HG02763 (cell line): ENCODE measurements at regions not wholly inside any gene's neighbourhood (a gene's known extent, or its start where the extent isn't known, plus 50 kb on each side); places are given as distances from the start of the nearest gene placed in this dataset.

Source experiments
- ATAC-seq: cut with Tn5 transposase; IDR thresholded peaks from one replicate; pipeline ENCODE4 v1.9.1; 2021; ENCODE audit warnings: mild to moderate bottlenecking, moderate library complexity; ENCODE audit not compliant: unreplicated experiment

DNA sequence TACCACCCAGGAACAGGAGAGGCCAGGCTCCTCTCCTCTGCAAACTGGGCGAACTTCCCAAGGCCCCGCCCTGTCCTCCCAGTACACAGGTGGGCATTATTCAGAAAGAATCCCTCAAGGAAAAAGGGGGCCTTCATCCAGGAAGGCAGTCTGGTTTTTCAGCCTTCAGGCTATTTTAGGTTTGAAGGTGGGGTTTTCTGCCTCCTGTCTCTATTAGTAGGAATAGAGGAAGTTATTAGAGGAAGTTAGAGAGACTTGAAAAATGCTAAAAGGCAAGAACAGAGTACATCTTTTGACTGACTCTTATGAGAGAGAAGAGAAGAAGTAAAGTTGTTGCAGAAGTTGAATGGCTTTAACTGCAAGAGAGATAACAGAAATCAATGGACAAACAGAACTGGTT is 250.9 kb upstream of the SORCS1 start:
- no peak for ATAC-seq

DNA sequence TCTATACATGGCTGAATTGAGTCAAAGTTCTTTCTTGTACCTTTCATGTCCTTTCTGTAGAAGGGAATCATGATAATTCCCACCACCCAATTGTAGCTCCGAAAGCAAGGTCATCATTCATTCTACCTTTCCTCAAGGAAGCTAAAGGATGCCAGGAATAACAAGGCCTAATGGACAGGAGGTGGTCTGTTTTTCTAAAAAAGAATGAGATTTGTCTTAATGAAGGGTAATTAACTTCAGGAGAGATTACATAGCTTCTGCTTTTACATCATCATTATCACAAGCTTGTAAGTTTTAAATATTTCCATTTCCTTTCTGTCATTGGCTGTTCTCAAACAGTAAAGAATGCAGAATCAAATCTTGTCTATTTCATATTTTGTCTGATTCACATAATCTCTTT is 249.5 kb upstream of the SORCS1 start:
- ATAC-seq: no peak

DNA sequence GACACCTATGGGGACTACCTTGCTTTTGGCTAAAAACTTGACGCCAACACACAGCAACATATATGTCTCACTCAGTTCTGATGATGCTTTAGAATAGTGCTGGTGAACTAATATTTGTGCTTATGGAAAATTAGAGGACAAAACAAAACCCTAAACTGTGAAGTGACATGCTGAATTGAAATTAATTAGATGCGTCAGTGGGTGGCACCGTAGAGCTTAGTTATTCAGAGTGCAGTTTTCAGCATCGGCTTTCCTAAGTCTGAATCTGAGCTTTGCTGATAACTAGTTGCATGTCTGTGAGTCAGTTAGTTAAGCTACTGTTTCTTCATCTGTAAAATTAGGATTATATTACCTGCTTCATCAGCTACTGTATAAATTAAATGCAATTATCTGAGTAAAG is 245.0 kb upstream of the SORCS1 start:
- ATAC-seq: no peak

DNA sequence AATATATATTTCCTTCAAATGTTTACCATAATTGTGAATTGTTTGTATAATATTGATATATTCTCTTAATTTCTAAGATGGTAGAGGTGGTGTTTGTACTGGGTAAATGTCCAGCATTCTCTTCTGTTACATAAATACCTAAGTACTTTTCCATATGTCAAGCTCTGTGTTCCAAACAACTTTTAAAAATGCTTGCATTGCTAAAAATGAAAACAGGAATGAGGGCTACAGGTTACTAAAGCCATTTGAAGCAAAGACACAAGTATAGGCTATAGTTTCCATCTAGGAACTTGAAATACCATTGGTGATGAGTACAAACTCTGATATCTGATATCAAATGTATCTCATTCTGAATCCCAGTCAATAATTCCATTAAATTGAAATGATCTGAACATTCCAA is 233.6 kb upstream of the SORCS1 start:
- no peak for ATAC-seq

DNA sequence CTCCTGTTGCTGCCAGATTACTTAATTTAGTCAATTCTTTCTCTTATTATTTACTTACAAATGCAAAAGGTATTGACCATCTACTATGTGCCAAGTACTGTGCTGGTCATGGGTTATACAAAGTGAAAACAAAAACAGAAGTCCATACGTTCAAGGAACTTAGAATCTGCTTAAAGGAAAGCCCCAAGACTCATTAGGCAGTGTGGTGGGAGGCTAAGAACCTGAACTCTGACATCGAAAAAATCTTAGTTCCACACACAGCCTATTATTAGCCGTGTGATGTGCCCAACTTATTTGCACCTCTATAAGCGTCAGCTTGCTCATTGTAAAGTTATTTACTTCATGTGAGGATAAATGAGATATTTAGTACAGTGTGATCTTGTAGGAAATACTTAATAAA is 227.4 kb upstream of the SORCS1 start:
- no peak for ATAC-seq

DNA sequence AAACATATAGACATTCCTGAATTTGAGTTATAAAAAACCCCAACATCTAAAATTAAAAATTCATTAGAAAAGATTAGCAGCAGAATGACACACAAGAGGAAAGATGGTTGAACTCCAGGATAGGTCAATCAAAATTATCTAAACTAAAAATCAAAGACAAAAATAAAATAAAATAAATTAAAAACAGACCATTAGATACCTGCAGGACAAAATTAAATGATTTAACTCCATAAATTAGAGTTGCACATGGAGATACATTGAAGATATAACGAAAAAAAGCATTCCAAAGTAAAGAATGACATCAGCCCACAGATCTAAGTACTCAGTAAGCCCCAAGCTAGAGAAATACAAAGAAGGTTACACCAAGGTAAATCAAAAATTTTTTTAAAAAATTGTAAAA is 226.1 kb upstream of the SORCS1 start:
- no peak for ATAC-seq

DNA sequence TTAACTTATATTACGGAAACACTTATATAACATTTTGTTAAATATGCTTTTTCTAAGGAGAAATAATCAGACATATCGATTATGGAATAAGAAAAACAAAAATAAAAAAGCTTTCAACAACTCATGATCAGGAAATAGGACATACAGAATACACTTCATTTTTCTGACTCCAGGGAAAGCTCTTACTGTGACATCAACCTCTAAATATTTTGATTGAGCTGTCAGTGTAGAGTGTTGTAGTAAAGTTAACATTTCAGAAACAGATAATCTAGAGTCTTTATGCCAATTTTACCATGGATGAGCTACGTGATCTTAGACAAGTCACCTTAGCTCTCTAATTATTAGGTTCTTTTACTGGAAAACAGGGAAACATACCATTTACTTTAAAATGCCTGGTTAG is 218.9 kb upstream of the SORCS1 start:
- no peak for ATAC-seq

DNA sequence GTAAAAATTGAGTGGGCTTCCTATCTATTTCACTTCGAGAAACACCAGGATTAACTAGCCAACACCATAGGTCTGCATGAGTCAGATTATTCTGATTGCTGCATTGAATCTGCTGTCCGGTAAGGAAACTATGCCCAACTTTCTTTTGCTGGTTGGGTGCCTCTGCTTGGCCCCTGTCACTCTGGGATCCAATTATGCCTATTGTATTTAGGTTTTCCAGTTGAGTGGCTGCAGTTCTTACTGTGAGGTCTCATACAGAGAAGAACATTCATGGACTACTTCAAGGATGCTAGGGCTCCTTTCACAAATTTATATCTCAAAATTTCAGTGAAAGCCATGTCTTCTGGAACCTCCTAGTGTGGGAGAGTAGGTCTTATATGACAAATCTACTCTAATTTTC is 215.1 kb upstream of the SORCS1 start:
- no peak for ATAC-seq

DNA sequence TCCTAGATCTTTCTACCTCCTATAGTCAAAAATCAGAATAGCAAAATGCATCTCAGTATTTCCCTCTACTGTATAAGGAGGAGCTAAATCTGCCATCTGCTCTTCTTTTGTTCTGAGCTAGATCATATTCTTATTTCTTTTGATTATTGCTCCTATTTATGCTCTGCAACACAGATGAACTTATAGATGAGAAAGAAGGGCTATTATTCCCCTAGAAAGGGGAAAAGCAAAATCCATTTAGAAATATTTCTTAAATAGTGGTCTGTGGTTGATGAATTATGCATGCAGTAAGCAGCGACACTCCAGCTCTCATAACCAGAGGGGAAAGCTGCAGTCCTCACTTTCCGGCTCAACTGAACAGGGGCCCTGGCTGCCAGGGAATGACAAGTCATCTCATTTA is 207.3 kb upstream of the SORCS1 start:
- ATAC-seq: no peak

DNA sequence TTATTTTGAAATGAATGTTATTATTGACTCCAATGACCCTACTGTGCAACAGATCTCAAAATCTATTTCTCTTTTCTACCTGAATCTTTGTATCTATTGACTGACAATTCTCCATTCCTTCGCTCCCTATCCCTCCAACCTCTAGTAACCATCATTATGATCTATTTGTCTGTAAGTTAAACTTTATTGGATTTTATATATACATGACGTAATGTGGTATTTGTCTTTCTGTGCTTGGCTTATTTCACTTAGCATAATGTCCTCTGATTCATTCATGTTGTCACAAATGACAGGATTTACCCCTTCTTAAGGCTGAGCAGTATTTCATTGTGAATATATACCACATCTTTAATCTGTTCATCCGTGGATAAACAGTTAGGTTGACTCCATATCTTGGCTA is 200.4 kb upstream of the SORCS1 start:
- no peak for ATAC-seq

DNA sequence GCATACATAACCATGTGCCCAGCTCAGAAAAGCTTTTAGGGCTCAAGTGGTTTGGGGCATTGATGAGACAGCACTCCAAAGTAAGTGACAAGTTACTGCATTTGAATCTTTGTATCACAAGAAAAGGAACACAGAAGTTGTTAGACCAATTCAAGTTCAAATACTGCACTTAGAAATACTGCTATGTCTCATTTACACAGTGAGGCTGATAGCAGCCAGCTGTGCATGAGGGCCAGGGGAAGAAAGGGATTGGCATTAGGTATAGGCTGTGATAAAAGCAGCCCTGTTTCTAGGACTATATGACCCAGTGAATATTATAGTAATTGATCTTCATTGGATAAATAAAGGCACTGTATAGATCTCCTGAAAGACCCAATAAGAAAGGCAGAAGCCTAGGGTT is 197.8 kb upstream of the SORCS1 start:
- no peak for ATAC-seq

DNA sequence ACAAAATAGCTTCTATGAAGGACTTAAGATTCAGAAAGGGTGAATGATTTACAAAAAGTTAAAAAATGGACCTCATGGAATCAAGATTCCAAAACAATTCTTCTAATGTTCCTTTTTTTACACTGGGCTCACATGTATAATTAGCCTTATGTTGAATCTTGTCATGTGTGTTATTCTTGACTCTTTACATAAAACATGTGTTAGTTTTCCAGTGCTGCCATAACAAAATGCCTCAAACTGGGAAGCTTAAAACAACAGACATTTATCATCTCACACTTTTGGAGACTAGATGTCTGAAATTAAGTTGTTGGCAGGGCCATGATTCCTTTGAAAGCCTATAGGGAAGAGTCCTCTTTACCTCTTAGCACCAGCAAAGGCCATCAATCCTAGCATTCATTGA is 192.5 kb upstream of the SORCS1 start:
- no peak for ATAC-seq

DNA sequence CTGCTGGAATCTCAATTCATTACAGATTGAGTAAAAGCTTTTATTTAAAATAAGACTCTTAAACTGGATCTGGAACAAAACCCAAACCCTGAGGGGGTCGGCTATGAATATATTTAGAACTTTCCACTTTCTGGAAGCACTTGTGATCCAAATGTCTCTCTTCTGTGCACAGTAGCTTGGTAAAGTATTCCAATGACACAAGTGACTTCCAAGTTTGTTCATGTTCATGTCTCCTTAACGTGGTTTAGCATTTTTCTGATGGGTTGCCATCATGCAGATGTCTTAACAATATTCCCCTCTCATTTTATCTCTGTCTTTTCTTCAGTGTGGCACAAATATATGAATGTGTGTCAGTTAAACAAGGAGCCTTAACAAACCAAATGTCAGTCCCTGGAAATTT is 191.9 kb upstream of the SORCS1 start:
- ATAC-seq: no peak

DNA sequence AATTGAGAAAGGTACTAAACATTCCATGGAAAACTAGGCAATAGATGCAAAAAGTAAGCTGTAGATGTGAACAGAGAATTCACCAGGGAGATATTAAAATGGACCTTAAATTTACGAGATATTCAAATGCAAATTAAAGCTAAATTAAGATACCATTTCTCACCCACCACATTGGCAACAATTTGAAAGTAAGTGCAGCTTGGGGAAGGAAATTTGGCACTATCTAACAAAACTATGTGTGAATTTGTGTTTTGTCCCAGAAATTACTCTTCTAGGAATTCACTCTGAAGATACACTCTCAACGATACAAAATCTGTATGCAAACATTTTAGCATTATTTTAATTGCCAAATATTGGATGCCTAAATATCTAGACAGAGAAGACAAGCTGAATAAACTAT is 178.2 kb upstream of the SORCS1 start:
- ATAC-seq: no peak

DNA sequence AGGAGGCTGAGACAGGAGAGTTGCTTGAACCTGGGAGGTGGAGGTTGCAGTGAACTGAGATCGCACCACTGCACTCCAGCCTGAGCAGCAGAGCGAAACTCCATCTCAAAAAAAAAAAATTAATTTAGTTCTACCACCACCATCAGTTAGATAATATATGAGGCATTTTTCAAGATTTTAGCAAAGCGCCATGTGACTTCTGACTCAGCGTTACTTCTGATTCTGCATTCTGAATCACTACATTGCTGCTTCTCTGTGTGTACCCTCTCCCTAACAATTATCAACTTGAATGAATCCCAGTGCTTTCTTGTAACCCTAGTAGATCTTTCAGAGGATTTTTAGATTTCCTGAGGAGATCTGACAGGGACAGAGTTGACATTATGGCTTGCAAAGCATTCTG is 176.8 kb upstream of the SORCS1 start:
- ATAC-seq: no peak

DNA sequence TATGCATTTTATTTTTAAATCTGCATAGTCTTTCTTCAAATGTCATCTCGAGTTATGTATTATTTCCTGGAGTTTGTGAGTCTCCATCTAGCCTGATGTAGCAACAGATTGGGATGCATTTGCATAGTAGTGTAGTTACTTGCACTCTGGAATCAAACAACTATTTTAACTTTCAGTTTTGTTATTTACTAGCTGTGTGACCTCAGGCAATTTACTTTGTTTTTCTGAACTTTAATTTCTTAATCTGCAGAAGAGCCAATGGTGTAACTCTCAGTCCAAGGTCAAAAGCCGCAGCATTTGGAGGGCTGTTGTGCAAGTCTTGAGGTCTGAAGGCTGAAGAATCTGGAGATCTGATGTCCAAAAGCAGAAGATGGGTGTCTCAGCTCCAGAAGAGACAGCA is 175.8 kb upstream of the SORCS1 start:
- no peak for ATAC-seq

DNA sequence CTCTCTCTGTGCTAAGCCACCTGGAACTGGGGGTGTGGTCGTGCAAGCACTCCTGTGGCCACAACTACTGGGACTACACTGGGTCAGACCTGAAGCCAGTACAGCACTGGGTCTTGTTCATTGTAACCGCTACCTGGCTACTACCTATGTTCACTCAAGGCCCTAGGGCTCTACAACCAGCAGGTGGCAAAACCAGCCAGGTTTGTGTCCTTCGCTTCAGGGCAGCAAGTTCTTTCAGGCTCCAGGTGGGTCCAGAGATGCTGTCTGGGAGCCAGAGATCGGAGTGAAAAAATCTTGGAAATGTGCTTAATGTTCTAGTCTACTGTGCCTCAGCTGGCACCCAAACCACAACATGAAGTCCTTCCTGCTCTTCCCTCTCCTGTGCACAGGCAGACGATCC is 171.6 kb upstream of the SORCS1 start:
- ATAC-seq: no peak

DNA sequence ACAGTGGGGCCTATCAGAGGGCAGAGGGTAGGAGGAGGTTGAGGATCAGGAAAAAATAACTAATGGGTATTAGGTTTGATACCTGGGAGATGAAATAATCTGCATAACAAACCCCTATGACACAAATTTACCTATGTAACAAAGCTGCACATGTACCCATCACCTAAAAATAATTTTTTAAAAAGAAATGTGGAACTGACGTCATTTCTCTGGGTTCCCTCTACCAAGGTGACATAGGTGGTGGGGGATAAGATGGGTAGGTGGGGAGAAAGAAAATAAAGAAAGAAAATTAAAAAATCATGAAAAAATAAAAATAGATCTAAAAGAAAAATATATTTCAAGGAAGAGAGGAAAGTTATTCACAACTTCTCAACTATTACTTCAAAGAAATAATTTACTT is 153.1 kb upstream of the SORCS1 start:
- ATAC-seq: no peak

DNA sequence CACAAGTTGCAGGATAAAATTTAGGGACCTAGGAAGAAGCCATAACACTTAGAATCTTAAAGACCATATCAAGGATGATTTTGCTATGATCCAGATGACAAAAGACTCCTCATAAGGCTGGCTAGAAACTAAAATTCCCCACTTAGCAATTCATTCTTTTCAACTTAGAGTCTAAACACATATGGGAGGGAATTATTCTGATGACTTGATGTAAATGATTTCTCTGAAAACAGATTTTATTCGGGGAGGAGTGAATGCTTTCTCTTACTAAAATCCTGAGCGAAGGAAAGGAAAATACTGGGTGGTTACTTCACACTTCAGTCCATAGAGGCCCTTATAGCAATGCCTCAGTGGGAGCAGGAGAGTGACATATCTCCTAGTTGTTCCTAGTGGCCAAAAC is 138.7 kb upstream of the SORCS1 start:
- no peak for ATAC-seq

DNA sequence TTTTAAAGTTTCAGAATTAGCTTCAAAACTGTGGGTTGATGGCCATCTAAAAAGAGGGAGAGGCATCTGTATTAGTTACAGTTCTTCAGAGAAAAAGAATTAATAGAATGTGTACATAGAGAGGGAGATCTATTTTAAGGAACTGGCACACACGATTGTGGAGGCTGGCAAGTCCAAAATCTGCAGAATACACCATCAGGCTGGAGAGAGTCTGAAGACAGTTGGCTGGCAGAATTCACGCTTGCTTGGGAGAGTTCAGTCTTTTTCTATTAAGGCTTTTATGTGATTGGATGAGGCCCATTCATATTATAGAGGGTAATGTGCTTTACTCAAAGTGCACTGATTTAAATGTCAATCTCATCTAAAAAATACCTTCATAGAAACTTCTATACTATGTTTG is 135.1 kb upstream of the SORCS1 start:
- no peak for ATAC-seq

DNA sequence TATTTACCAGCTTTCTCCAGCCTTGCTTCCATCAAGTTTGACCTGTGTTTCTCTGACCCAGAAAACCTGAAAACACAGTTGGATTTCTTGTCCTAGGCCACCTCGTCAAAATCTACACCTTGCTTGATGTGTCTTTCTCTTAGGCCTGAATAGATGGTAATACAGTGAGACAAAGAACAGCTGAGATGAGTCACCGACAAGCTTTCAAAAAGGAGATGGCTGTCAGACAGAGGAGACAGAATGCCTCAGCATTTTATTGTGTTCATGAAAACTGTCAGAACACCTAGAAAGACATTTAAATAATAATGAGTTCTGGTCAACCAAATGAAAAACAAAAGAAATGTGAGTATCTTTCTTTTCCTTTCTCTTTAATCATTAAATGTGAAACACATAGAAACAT is 119.7 kb upstream of the SORCS1 start:
- no peak for ATAC-seq

DNA sequence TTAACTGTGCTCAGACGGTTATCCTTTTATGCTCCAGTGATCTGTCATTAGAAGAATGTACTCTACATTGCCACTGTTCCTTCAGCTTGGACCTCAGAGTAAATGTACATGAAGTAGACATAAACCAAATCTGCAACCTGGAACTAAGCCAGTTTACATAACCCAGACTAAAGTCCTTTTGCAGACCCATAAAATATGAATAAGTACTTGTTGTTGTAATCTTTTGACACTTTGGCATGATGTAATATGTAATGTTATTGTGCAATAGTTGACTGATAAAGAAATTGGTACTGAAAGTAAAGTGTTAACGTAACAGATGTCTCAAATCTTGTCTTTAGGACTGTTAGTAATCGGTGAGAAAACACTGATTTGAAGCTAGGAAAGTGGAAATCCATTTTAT is 115.8 kb upstream of the SORCS1 start:
- no peak for ATAC-seq

DNA sequence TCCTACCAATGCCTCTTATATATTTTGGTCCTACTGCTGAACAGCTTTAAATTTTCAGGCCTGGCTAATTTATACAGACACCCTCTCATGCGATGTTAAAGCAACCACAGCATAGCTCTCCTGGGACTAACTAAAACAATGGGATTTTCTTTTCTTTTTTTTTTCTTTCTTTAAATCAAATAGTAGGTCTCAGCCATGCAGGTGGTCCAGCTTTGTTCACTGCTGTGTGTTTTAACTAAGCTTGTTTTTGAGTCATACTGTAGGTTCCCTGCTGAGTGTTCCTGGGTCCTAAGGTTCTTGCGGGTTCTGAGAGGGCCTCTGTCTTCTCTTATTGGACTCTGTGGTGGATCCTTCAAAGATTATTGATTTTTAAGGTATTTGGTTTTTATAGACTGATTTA is 113.1 kb upstream of the SORCS1 start:
- no peak for ATAC-seq

DNA sequence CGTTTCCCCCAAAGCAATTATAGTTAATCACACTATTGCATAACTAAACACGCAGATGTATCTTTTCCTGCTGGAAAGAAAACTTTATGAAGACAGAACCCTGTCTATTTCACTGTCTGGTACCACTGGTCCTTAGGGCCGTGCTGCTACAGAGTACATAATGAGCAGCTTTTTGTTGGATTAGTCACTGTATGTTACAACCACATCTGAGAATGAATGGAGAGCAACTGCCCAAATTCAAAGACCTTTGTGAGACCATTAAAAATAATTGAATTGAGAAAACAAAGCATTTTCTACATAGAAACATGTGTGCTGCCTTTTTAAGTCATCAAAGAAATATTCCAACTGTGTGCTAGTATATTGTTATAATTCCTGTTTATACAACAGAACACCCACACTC is 111.3 kb upstream of the SORCS1 start:
- no peak for ATAC-seq
